GM21515 (cell line): ENCODE measurements at regions not wholly inside any gene's neighbourhood (a gene's known extent, or its start where the extent isn't known, plus 50 kb on each side); places are given as distances from the start of the nearest gene placed in this dataset.
"Not testable (repeated sequence)": the region's sequence is repeated elsewhere in the genome, so short reads cannot be mapped to it uniquely, and the experiment has no call there.

Experiments
- ATAC-seq: cut with Tn5 transposase; IDR thresholded peaks from one replicate; pipeline ENCODE4 v1.9.1; 2021; ENCODE audit not compliant: unreplicated experiment

GRCh38 chr4:155473420-155474095 is 96.8 kb upstream of the MAP9 start:
- no peak for ATAC-seq

GRCh38 chr4:155468282-155468681 is 91.5 kb upstream of the MAP9 start:
- no peak for ATAC-seq

- ATAC-seq = no peak
Measured at GRCh38 chr4:155450676-155451075, 73.9 kb upstream of the MAP9 start.

- no peak for ATAC-seq
Measured at GRCh38 chr4:155445306-155445705, 68.5 kb upstream of the MAP9 start.

GRCh38 chr4:155444721-155445120 is 68.0 kb upstream of the MAP9 start:
- ATAC-seq = no peak

- peak; percentile 82 for ATAC-seq
Measured at GRCh38 chr4:155442267-155443105, 65.7 kb upstream of the MAP9 start.

GRCh38 chr4:155441475-155441874 is 64.7 kb upstream of the MAP9 start:
- ATAC-seq = no peak

- not testable (repeated sequence) for ATAC-seq
Measured at GRCh38 chr4:155439760-155440159, 63.0 kb upstream of the MAP9 start.

GRCh38 chr4:155434904-155435303 is 58.1 kb upstream of the MAP9 start:
- no peak for ATAC-seq

GRCh38 chr4:155434366-155434765 is 57.6 kb upstream of the MAP9 start:
- ATAC-seq = no peak

- ATAC-seq = no peak
Measured at GRCh38 chr4:155433636-155434360, 57.0 kb upstream of the MAP9 start.

GRCh38 chr4:155430895-155431795 is 54.4 kb upstream of the MAP9 start:
- no peak for ATAC-seq

- ATAC-seq = no peak
Measured at GRCh38 chr4:155428128-155428527, 51.4 kb upstream of the MAP9 start.

- no peak for ATAC-seq
Measured at GRCh38 chr4:155426953-155427352, 50.2 kb upstream of the MAP9 start.
